GM13977 (cell line): ENCODE measurements at regions not wholly inside any gene's neighbourhood (a gene's known extent, or its start where the extent isn't known, plus 50 kb on each side); places are given as distances from the start of the nearest gene placed in this dataset.

Experiments
- DNase-seq: peaks from one replicate; pipeline ENCODE4 v3.0.0; 2012; ENCODE audit warnings: low spot score
- in situ Hi-C: fragments of 300-500 bp; cut with MboI; formaldehyde crosslinking; loops from one replicate; pipeline ENCODE4 v1.12.0; 2022; ENCODE audit warnings: low sequenced_read_pairs, low pct_unique_long_range_greater_than_20kb, mixed read lengths, inconsistent platforms; ENCODE audit not compliant: unreplicated experiment
- TF ChIP-seq, protein P1 (sequence below): IDR thresholded peaks from 2 replicates; pipeline ENCODE4 v1.5.1; 2012; ENCODE audit warnings: mild to moderate bottlenecking, control low read depth; ENCODE audit not compliant: insufficient read depth; ENCODE audit errors: extremely low read depth, missing control alignments

DNA sequence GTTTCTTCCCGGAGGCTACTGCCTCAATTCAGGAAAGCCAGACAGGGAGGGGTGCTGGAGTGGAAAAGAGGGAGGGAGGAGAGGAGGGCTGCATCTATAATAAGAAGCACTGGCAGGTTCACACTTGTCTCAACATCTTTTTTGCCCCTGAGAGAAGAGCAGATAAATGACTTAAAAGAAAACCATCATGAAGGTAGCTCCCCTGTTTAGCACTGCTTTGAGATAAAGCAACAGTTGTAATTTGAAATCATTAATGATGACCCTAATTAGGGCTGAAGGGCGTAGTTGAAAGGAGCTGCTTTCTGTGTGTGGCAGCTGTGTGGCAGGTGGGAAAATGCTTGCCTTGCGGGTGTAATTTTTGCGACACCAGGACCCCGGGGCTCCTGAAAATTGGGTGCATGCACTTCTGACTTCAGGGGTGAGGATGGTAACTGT, 222.8 kb upstream of the IL12A start:
- no peak for DNase-seq
- TF ChIP-seq, protein P1, sequence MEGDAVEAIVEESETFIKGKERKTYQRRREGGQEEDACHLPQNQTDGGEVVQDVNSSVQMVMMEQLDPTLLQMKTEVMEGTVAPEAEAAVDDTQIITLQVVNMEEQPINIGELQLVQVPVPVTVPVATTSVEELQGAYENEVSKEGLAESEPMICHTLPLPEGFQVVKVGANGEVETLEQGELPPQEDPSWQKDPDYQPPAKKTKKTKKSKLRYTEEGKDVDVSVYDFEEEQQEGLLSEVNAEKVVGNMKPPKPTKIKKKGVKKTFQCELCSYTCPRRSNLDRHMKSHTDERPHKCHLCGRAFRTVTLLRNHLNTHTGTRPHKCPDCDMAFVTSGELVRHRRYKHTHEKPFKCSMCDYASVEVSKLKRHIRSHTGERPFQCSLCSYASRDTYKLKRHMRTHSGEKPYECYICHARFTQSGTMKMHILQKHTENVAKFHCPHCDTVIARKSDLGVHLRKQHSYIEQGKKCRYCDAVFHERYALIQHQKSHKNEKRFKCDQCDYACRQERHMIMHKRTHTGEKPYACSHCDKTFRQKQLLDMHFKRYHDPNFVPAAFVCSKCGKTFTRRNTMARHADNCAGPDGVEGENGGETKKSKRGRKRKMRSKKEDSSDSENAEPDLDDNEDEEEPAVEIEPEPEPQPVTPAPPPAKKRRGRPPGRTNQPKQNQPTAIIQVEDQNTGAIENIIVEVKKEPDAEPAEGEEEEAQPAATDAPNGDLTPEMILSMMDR, result no peak
- in situ Hi-C loops, result no loop called here

DNA sequence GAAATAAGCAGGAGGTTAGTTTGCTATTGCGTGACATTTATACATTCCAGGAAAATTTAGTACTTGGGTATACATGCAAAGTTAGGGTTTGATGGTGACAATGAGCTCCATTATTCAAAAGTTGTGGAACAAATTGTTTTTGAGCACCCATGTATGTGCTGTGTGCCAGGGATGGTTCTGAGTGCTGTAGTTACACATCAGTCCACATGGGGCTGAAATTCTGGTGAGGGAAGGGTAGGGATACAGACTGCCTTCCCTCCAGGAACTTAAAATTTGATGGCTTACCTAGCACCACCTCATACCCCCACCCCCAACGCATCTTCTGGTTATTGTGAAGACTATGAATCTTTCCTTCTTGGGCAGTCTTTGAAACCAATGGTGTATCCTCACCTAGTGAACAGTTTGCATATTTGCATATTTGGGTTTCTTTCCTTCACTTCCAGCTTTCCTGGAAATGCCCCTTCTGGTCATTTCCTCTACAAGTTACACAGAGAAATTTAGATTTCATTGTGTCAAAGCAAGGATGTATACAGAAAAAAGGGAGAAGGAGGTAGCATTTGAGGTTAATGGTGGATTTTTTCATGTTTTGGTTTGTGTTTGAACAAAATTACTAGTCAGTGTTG, 222.0 kb upstream of the IL12A start:
- in situ Hi-C loops, result no loop called here
- TF ChIP-seq, protein P1, result no peak
- no peak for DNase-seq

DNA sequence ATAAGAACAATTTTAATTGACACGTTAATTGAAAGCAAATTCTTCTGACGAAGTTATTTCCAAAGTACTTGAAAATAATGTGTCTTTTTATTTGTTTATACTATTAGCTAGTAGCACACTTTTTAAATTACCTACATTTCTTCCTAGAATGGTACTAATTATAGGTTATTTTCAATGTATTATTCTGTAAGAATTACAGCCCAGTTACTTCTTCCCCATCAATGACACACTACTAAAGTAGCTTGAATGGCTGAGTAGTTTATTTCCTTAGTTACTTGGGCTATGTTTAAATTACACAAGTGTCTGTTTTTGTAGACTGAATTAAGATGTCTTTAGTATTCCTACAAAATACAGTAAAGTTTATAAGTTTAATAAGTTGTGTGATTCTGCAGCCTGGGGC, 217.6 kb upstream of the IL12A start:
- DNase-seq, result no peak
- in situ Hi-C loops, result no loop called here
- TF ChIP-seq, protein P1, result no peak

DNA sequence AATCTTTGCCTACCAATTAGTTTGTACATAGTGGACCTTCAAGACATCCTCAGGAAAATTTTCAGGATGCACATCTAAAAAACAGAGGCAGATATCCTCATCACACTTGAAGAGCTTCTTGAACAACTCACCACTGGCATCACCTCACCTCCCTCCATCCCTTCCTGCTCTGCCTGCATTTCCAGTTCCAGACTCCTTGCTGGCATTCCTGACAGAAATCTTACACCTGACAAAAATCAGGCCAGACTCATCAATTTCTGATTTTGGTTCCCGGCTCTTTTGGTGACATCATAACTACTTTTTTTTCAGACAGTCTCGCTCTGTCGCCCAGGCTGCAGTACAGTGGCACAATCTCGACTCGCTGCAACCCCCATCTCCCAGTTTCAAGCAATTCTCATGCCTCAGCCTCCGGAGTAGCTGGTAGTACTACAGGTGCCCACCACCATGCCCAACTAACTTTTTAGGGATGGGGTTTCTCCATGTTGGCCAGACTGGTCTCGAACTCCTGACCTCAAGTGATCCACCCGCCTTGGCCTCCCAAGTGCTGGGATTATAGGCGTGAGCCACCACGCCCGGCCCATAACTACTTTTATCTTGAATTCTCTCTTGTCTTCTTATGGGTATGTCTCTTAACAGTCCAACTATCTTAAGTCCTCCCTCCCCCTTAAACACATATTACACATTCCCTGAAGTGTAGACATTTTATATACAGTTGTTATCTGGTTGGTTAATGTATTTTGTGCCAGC, 216.6 kb upstream of the IL12A start:
- TF ChIP-seq, protein P1, result no peak
- no peak for DNase-seq
- in situ Hi-C loops, result no loop called here

DNA sequence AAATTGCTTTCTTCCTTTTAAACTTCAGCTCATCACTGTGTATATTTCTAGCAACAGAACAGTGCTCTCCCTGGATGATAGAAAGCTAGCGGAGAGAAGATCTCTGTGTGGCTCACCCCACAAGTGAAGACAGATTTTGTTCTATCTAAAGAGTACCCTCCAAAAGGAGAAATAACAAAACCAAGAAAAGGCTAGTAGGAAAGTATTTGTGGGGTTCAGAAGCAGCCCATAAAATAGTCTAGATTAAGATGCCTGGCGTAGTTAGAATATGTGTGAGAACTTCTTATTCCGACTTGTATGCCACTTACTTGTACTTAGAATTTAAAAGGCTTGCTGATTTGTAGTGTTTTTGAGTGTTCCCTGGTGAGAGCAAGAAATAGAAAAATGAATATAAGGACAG, 214.9 kb upstream of the IL12A start:
- TF ChIP-seq, protein P1, result no peak
- DNase-seq, result no peak
- in situ Hi-C loops, result no loop called here

DNA sequence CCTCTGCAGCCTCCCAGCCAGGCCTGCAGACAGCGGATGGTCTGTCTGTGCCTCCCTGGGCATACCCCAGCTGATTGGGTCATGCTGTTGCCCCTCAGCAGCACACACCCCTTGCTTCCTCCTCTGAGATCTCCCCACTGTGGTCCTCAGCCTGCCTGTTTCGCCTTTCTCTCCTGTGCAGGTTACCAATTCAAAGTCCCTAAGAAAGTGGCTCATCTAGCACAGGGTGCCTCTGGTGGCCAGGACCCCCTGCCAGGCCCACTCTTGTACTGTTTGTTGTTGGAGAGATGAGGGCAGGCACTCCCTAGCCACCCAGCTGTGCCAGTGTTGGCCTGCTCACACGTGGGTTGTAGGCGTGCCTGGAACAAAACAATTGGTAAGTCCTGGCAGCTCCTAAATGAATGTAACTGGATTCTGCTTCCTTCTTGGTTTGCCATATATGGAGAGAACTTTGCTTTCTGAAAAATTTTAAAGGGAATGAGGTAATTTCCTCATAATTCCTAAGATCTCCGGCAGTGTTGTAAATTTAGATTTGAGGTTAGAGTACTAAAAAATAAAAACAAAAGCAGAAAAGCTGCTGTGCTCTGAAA, 213.2 kb upstream of the IL12A start:
- TF ChIP-seq, protein P1, result no peak
- in situ Hi-C loops, result no loop called here
- DNase-seq, result no peak
